ENCODE measurements at regions not wholly inside any gene's neighbourhood (a gene's known extent, or its start where the extent isn't known, plus 50 kb on each side); places are given as distances from the start of the nearest gene placed in this dataset.
"Not testable (repeated sequence)": the region's sequence is repeated elsewhere in the genome, so short reads cannot be mapped to it uniquely, and the experiment has no call there.

DNA sequence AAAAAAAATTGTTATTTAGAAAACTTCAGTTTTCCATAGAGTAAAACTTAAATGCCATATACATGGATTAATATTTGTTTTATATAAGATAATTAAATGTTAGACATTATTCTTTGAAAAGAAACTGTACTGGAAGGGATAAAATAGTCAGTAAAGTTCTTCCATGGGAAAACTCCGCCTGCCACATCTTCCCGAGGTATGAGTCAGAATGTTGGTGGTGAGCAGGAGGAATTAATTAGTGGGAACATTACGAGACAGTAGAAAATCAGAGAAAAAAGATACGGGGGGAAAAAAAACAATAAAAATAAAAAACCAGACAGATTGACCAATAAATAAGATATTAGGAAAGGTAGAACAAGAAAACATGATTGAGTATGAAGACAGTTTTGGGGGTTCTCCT, 930.3 kb upstream of the C9orf72 start:
- no peak for TF ChIP-seq ZFX (IDR thresholded peaks at IDR 0.05)
- TF ChIP-seq, protein P1, sequence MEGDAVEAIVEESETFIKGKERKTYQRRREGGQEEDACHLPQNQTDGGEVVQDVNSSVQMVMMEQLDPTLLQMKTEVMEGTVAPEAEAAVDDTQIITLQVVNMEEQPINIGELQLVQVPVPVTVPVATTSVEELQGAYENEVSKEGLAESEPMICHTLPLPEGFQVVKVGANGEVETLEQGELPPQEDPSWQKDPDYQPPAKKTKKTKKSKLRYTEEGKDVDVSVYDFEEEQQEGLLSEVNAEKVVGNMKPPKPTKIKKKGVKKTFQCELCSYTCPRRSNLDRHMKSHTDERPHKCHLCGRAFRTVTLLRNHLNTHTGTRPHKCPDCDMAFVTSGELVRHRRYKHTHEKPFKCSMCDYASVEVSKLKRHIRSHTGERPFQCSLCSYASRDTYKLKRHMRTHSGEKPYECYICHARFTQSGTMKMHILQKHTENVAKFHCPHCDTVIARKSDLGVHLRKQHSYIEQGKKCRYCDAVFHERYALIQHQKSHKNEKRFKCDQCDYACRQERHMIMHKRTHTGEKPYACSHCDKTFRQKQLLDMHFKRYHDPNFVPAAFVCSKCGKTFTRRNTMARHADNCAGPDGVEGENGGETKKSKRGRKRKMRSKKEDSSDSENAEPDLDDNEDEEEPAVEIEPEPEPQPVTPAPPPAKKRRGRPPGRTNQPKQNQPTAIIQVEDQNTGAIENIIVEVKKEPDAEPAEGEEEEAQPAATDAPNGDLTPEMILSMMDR (conservative IDR thresholded peaks at IDR 0.05) = no peak
- no peak overlapping the region for H3K27ac ChIP-seq

DNA sequence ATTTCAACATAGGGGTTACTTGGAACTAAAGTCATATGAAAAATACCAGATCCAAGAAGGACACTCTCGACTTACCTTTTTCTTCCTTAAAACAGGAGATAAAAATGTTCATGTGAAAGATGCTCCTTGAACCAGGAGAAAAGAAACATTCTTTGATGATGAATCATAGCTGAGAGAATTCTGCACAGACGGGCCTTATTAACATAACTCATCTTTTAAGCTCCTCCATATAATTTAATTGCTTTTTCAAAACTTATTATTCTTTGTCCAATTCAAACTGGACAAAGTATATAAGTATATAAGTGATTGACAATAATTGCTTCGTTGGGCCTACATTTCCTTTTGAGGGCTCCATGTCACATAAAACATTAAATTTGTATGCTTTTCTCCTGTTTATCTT, 945.2 kb upstream of the C9orf72 start:
- no peak overlapping the region for H3K27ac ChIP-seq
- TF ChIP-seq ZFX (IDR thresholded peaks at IDR 0.05) = no peak
- TF ChIP-seq, protein P1 (conservative IDR thresholded peaks at IDR 0.05) = no peak

DNA sequence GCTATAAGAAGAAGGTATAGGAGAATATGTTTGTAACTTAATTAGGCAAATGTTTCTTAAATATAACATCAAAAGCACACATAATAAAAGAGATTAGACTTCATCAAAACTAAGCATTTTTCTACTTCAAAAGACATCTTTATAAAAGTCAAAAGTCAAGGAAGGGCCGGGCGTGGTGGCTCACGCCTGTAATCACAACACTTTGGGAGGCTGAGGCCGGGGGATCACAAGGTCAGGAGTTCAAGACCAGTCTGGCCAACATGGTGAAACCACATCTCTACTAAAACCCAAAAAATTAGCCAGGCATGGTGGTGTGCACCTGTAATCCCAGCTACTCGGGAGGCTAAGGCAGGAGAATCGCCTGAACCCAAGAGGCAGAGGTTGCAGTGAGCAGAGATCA, 951.0 kb upstream of the C9orf72 start:
- H3K27ac ChIP-seq = not testable (repeated sequence)

DNA sequence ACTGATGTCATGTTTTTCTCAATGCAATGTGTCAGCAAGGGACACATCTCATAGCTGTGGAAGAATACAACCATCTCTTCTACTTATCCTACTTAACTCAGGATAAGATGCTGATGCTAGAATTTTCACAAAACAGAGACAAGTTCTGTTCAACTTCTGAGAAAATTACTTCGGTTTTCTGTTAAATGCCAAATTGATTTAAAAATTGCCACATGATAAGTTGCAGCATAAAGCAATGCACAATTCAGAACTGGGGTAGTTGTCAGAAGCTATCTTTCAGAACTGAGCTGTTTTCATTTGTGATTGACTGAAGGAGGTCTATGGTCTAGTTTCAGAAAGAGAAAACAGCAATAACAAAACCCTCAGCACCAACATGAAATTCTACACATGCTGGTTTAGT, 954.8 kb upstream of the C9orf72 start:
- TF ChIP-seq, protein P1 (conservative IDR thresholded peaks at IDR 0.05) = no peak
- TF ChIP-seq ZFX (IDR thresholded peaks at IDR 0.05) = no peak

DNA sequence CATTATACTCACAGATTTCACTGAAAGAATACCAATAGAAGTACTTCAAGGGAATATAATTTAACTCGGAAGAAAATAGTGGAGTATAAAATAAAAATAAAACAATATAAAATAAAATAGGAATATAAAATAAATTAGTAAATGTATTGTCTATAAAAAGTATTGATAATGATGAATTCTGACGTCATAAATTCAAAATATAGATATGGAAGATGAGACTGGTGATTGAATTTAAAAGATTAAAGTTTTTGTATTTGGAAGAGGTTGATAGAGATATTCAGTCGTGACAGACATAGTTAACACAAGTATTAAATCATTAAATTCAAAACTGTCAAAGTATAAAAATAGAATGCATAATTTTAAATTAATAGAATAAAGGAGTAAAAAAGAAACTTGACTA, 964.9 kb upstream of the C9orf72 start:
- H3K27ac ChIP-seq = no peak overlapping the region
- no peak for TF ChIP-seq ZFX (IDR thresholded peaks at IDR 0.05)
- TF ChIP-seq, protein P1 (conservative IDR thresholded peaks at IDR 0.05) = no peak

More for the DNA sequence above, 954.8 kb upstream of the C9orf72 start:
- no peak overlapping the region for H3K27ac ChIP-seq

DNA sequence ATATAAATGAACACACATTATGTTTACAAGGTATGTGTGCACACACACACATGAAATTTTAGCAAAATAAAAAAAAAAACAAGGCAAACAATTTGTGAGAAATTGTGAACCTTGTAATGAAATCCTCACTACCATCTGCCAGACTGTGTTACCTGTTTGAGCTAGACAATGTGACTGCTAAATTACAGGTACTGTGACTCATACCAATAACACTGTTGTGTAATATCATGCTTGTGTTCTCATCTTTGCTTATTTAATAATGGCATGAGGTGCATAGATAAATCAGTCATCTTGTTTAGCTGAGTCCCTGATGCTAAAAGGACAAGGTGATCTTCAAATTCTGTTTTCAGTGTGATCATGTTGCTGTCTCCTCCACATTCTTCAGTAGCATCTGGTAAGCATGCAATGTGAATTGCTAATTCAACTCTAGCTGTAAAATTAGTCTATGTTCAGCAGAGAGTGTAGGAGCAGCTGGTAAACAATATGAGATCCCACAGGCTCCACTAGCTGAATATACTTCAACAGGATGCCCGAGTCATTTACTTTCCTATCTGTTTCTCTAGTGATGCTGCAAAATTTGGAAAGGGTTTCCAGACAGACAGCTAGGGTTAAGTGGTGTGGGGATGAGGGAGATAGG, 966.3 kb upstream of the C9orf72 start:
- TF ChIP-seq ZFX (IDR thresholded peaks at IDR 0.05) = no peak
- TF ChIP-seq, protein P1 (conservative IDR thresholded peaks at IDR 0.05) = no peak
- H3K27ac ChIP-seq = no peak overlapping the region

DNA sequence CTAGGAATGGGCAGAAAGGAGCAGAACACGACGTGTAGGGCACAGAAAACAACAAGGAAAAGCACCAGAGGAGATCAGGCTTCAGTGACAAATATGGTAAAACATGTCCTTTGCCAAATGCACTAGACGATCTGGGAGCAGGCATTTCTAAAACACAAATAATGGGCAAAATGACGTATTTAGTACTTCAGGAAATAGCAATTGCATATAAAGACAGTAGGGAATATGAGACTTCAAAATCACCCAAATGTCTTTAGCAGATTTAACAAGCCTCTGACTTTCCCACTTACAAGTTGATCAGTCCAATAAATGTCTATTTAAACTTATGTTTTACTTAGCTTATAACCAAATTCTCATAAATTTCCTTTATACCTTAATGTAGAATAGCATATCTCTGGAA, 969.6 kb upstream of the C9orf72 start:
- TF ChIP-seq, protein P1 (conservative IDR thresholded peaks at IDR 0.05) = no peak
- no peak for TF ChIP-seq ZFX (IDR thresholded peaks at IDR 0.05)
- H3K27ac ChIP-seq = no peak overlapping the region

DNA sequence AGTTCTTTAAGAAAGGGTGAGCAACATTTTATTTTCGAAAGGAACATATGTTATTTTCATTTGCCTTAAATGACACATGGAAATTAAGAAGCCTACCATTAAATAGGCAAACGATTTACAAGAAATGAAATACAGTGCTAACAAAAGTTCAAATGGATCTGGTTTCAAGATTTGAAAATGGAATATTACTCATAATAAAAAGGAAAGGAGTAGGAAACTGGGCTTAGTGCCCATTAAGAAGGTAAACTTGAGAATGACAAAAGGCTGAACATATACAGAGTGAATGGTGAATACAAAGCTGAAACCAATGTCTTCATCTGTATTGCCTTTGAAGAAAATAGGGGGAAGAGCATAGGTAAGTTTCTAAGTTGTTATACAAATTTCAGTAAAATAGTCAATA, 974.2 kb upstream of the C9orf72 start:
- TF ChIP-seq, protein P1 (conservative IDR thresholded peaks at IDR 0.05) = no peak
- TF ChIP-seq ZFX (IDR thresholded peaks at IDR 0.05) = no peak
- no peak overlapping the region for H3K27ac ChIP-seq

Measured in C4-2B (cell line).